HCT116 (cell line): ENCODE measurements at regions not wholly inside any gene's neighbourhood (a gene's known extent, or its start where the extent isn't known, plus 50 kb on each side); places are given as distances from the start of the nearest gene placed in this dataset.

ENCODE experiments used
- ATAC-seq: fragments of 200-7000 bp; cut with Tn5 transposase; 2 replicates; pipeline ENCODE4 v1.9.1; 2020; ENCODE audit warnings: mild to moderate bottlenecking, moderate library complexity
- BruUV-seq: library from RNA; stranded (reverse); fragments of 400-500 nt; replicated peaks from 2 replicates; lab custom pipeline; 2021; lab: Mats Ljungman, UMichigan
- CTCF ChIA-PET: fragments of 300-600 bp; sonication (Branson Sonifier 250); formaldehyde crosslinking; loops from one replicate; lab custom pipeline; 2021; ENCODE audit warnings: antibody characterized with exemption; lab: Charles Lee
- POLR2A ChIA-PET: fragments of 300-600, 350-600 bp; sonication (Branson Sonifier 250); formaldehyde crosslinking; loops from one replicate; lab custom pipeline; 2021; ENCODE audit warnings: antibody characterized with exemption; lab: Charles Lee
- RAD21 ChIA-PET, 2 experiments: fragments of 300-600 bp; sonication (Branson Sonifier 250); formaldehyde crosslinking; loops; one replicate each; lab custom pipeline; 2023; ENCODE audit warnings: low total read pairs in 2 of 2; ENCODE audit not compliant: uncharacterized antibody in 2 of 2, unreplicated experiment in 2 of 2, low non-redundant PET in 1 of 2; lab: Charles Lee
- DNase-seq: peaks from one replicate; pipeline ENCODE4 v3.0.0-alpha.2; 2010; ENCODE audit warnings: low read depth, low spot score
- H2AFZ ChIP-seq: fragments of 200-600 bp; shearing (Covaris generic), sonication (generic); 2 replicates; pipeline ENCODE4 v1.6.1; 2017; ENCODE audit warnings: low read depth, mixed run types, mixed read lengths, antibody characterized with exemption, low read length; ENCODE audit not compliant: poor library complexity, severe bottlenecking
- H3K27ac ChIP-seq: 2 replicates; pipeline ENCODE4 v1.5.1; 2012; ENCODE audit warnings: low read depth, low read length
- H3K27me3 ChIP-seq: fragments of 200-600 bp; sonication (generic); 2 replicates; pipeline ENCODE4 v1.6.1; 2016; ENCODE audit warnings: mixed run types, low read length, mixed read lengths; ENCODE audit not compliant: insufficient read depth
- H3K36me3 ChIP-seq, 2 experiments: fragments of 200-500 bp in 1 of 2; fragments of 200-600 bp in 1 of 2; sonication (Bioruptor generic) in 1 of 2; sonication (generic) in 1 of 2; 2 replicates each; pipeline versions ENCODE4 v1.5.1 to v1.6.1; 2014 to 2016; ENCODE audit warnings: low read length in 2 of 2, inconsistent platforms in 1 of 2, mixed read lengths in 1 of 2, mixed run types in 1 of 2; ENCODE audit not compliant: insufficient read depth in 2 of 2, control insufficient read depth in 1 of 2
- H3K4me1 ChIP-seq, 2 experiments: fragments of 200-600 bp in 1 of 2; sonication (generic) in 1 of 2; 2 replicates each; pipeline versions ENCODE4 v1.5.1 to v1.6.1; 2012 to 2017; ENCODE audit warnings: low read length in 2 of 2, inconsistent platforms in 1 of 2, mild to moderate bottlenecking in 1 of 2, mixed read lengths in 1 of 2, mixed run types in 1 of 2, moderate library complexity in 1 of 2; ENCODE audit not compliant: insufficient read depth in 2 of 2, control insufficient read depth in 1 of 2
- H3K4me2 ChIP-seq: fragments of 200-600 bp; sonication (generic); 2 replicates; pipeline ENCODE4 v1.6.1; 2017; ENCODE audit warnings: mixed run types, low read length, mixed read lengths
- H3K4me3 ChIP-seq, 2 experiments: fragments of 200-600 bp in 1 of 2; sonication (generic) in 1 of 2; replicated peaks in 1 of 2; 2 replicates each; pipeline ENCODE4 v1.5.1; 2011 to 2016; ENCODE audit warnings: low read length in 2 of 2, control low read depth in 1 of 2, low read depth in 1 of 2, mild to moderate bottlenecking in 1 of 2, mixed read lengths in 1 of 2, mixed run types in 1 of 2
- H3K79me2 ChIP-seq: fragments of 200-600 bp; sonication (generic); 2 replicates; pipeline ENCODE4 v1.6.1; 2017; ENCODE audit warnings: mild to moderate bottlenecking, mixed run types, low read length, moderate library complexity, mixed read lengths; ENCODE audit not compliant: insufficient read depth
- H3K9ac ChIP-seq: fragments of 200-600 bp; sonication (generic); 2 replicates; pipeline ENCODE4 v1.6.1; 2016; ENCODE audit warnings: low read length, mixed read lengths
- H3K9me2 ChIP-seq: fragments of 200-600 bp; sonication (generic), shearing (Covaris generic); 2 replicates; pipeline ENCODE4 v1.6.1; 2017; ENCODE audit warnings: mixed run types, mild to moderate bottlenecking, moderate library complexity; ENCODE audit not compliant: insufficient read depth
- H3K9me3 ChIP-seq, 2 experiments: fragments of 200-500 bp in 1 of 2; fragments of 200-600 bp in 1 of 2; sonication (Bioruptor generic) in 1 of 2; sonication (generic) in 1 of 2; 2 replicates each; pipeline ENCODE4 v1.6.1; 2014 to 2017; ENCODE audit warnings: low read length in 2 of 2, mixed read lengths in 2 of 2, inconsistent platforms in 1 of 2, low read depth in 1 of 2, mild to moderate bottlenecking in 1 of 2, mixed run types in 1 of 2, moderate library complexity in 1 of 2; ENCODE audit not compliant: control insufficient read depth in 1 of 2, insufficient read depth in 1 of 2
- H4K20me1 ChIP-seq: fragments of 200-600 bp; sonication (generic), shearing (Covaris generic); 2 replicates; pipeline ENCODE4 v1.6.1; 2017; ENCODE audit warnings: mixed run types, mild to moderate bottlenecking, moderate library complexity; ENCODE audit not compliant: insufficient read depth
- CBX3 ChIP-seq: IDR thresholded peaks from 2 replicates; pipeline ENCODE4 v1.6.1; 2012; ENCODE audit warnings: low read depth
- CEBPB ChIP-seq: IDR thresholded peaks from 2 replicates; pipeline ENCODE4 v1.6.1; 2012; ENCODE audit warnings: low read depth
- EZH2phosphoT487 ChIP-seq: fragments of 200-600 bp; IDR thresholded peaks from 2 replicates; pipeline ENCODE4 v1.6.1; 2018; ENCODE audit warnings: antibody characterized with exemption, borderline replicate concordance
- FOSL1 ChIP-seq: IDR thresholded peaks from 2 replicates; pipeline ENCODE4 v1.6.1; 2012; ENCODE audit warnings: low read depth
- JUND ChIP-seq: IDR thresholded peaks from 2 replicates; pipeline ENCODE4 v1.6.1; 2012
- POLR2A ChIP-seq: IDR thresholded peaks from 2 replicates; pipeline ENCODE4 v1.7.0; 2011; ENCODE audit warnings: borderline replicate concordance; ENCODE audit not compliant: insufficient read depth, insufficient read length; ENCODE audit errors: extremely low read depth
- POLR2AphosphoS5 ChIP-seq: IDR thresholded peaks from 2 replicates; pipeline ENCODE4 v1.6.1; 2011; ENCODE audit warnings: mild to moderate bottlenecking, low read depth, low read length, moderate library complexity
- SP1 ChIP-seq: IDR thresholded peaks from 2 replicates; pipeline ENCODE4 v1.6.1; 2012; ENCODE audit warnings: low read depth
- TCF7L2 ChIP-seq: IDR thresholded peaks from 2 replicates; pipeline ENCODE4 v1.7.0; 2011; ENCODE audit warnings: borderline replicate concordance, inconsistent platforms; ENCODE audit not compliant: insufficient read depth, insufficient read length; ENCODE audit errors: extremely low read depth
- ZBTB33 ChIP-seq: IDR thresholded peaks from 2 replicates; pipeline ENCODE4 v1.6.1; 2011; ENCODE audit warnings: mild to moderate bottlenecking, low read length, moderate library complexity; ENCODE audit not compliant: insufficient replicate concordance; ENCODE audit errors: extremely low read depth
- ZFX ChIP-seq: fragments of 450-650 bp; IDR thresholded peaks from 2 replicates; pipeline ENCODE4 v1.6.1; 2017
- ZNF274 ChIP-seq: fragments of 200-500 bp; sonication (Bioruptor generic); IDR thresholded peaks from 2 replicates; pipeline ENCODE4 v1.6.1; 2014; ENCODE audit warnings: mild to moderate bottlenecking, low read depth, low read length, inconsistent platforms
- intact Hi-C: fragments of 100-400 bp; cut with micrococcal nuclease; formaldehyde crosslinking; loops from 2 replicates; pipeline ENCODE4 v1.10.0; 2022
- TF ChIP-seq, protein P1 (sequence below): IDR thresholded peaks from 2 replicates; pipeline ENCODE4 v1.6.1; 2012
- TF ChIP-seq, protein P2 (sequence below): IDR thresholded peaks from 2 replicates; pipeline ENCODE4 v1.6.1; 2012
- TF ChIP-seq, protein P3 (sequence below), 3 experiments: fragments of 200-600 bp in 1 of 3; sonication (generic) in 1 of 3; IDR thresholded peaks in 2 of 3; conservative IDR thresholded peaks in 1 of 3; 2 replicates each; pipeline ENCODE4 v1.5.1; 2012 to 2017; ENCODE audit warnings: low read depth in 2 of 3, low read length in 2 of 3, antibody characterized with exemption in 1 of 3, borderline replicate concordance in 1 of 3, control low read depth in 1 of 3, mild to moderate bottlenecking in 1 of 3, mixed read lengths in 1 of 3, mixed run types in 1 of 3, moderate library complexity in 1 of 3; ENCODE audit not compliant: insufficient read depth in 1 of 3

- intact Hi-C loops = no loop called here
- Histone ChIP-seq H3K4me1 (no peaks in the 10 kb centered on the region), H4K20me1 (no peaks in the 10 kb centered on the region), H3K4me2 (no peak overlapping the region), H3K4me3 (no peak overlapping the region), H3K9me3 (no peaks in the 10 kb centered on the region), H3K27me3 (peaks cover 7% of the 10 kb centered on the region; the same call in 1 of the 2 replicates), H3K9me2 (no peaks in the 10 kb centered on the region)
- ATAC-seq = no peak
- TF ChIP-seq FOSL1 (no peak), ZNF274 (no peak), CEBPB (no peak), SP1 (no peak), ZBTB33 (no peak), CBX3 (no peak), TCF7L2 (no peak), POLR2A (no peak), EZH2phosphoT487 (no peak), ZFX (no peak), POLR2AphosphoS5 (no peak), JUND (no peak)
- TF ChIP-seq, protein P1, sequence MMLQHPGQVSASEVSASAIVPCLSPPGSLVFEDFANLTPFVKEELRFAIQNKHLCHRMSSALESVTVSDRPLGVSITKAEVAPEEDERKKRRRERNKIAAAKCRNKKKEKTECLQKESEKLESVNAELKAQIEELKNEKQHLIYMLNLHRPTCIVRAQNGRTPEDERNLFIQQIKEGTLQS = no peak
- TF ChIP-seq, protein P2, sequence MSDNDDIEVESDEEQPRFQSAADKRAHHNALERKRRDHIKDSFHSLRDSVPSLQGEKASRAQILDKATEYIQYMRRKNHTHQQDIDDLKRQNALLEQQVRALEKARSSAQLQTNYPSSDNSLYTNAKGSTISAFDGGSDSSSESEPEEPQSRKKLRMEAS = no peak
- TF ChIP-seq, protein P3, sequence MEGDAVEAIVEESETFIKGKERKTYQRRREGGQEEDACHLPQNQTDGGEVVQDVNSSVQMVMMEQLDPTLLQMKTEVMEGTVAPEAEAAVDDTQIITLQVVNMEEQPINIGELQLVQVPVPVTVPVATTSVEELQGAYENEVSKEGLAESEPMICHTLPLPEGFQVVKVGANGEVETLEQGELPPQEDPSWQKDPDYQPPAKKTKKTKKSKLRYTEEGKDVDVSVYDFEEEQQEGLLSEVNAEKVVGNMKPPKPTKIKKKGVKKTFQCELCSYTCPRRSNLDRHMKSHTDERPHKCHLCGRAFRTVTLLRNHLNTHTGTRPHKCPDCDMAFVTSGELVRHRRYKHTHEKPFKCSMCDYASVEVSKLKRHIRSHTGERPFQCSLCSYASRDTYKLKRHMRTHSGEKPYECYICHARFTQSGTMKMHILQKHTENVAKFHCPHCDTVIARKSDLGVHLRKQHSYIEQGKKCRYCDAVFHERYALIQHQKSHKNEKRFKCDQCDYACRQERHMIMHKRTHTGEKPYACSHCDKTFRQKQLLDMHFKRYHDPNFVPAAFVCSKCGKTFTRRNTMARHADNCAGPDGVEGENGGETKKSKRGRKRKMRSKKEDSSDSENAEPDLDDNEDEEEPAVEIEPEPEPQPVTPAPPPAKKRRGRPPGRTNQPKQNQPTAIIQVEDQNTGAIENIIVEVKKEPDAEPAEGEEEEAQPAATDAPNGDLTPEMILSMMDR (IDR thresholded peaks at IDR 0.05 in 2 of 3, conservative IDR thresholded peaks at IDR 0.05 in 1 of 3; ENCODE audit: borderline replicate concordance in 1 of 3, insufficient read depth in 1 of 3, low read depth in 2 of 3, low read length in 2 of 3) = no peak
- TF ChIP-seq, all 23 proteins: peak for 0
- Histone ChIP-seq H3K79me2 (no peaks in the 10 kb centered on the region), H3K36me3 (no peaks in the 10 kb centered on the region), H3K9ac (no peak overlapping the region), H3K27ac (no peak overlapping the region), H2AFZ (no peak overlapping the region)
- RAD21 ChIA-PET = no interaction called here
- no peak for DNase-seq
- no TSS peak for BruUV-seq
- CTCF ChIA-PET = no interaction called here
- POLR2A ChIA-PET = no interaction called here
These were observed 238.6 kb downstream of the MEX3B start for GRCh38 chr15:81807186-81807585.
